NCI-H1092 (cell line): ENCODE measurements at regions not wholly inside any gene's neighbourhood (a gene's known extent, or its start where the extent isn't known, plus 50 kb on each side); places are given as distances from the start of the nearest gene placed in this dataset.
"Not testable (repeated sequence)": the region's sequence is repeated elsewhere in the genome, so short reads cannot be mapped to it uniquely, and the experiment has no call there.

ENCODE experiments used
- DNase-seq: peaks from one replicate; lab custom pipeline; 2025; lab: John Stamatoyannopoulos, UW

DNA sequence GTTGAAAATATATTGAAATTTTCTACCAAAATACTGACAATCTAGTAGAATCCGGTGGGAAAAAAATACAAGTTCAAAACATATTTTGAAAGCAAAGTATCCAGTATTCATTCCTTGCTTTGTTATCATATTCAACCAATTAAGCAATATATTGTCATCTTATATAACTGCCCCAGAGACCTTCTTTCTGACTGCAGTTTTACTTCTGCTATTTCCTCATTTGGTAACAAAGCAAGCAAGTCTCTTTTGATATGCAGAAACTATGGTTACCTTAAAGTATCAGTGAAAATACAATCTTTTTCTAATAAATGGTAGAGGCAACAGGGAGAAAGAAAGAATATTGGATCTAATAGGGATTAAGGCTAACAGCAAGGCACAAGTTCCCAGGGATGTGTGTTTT lies 663.7 kb upstream of the MEF2C start:
- no peak for DNase-seq

GRCh38 chr5:89545626-89546025 lies 662.6 kb upstream of the MEF2C start:
- DNase-seq: no peak

DNA sequence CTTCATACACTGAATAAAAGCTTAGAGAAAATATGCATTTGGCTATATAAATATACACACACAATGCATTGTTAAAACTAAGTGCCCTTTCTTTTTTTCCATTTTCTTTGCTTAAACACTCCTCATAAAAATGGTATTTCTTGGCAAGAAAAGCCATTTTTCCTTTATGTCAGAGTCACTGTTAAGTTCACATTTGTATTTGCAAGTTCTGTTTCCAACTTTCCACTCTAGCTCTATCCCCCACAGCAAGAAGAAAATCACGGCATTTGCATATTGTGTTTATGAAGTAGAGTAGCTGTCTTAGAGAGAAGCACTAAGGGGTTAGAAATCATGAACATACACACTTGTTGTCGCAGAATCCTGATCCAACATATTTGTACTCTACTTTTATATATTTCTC lies 662.1 kb upstream of the MEF2C start:
- DNase-seq: no peak

DNA sequence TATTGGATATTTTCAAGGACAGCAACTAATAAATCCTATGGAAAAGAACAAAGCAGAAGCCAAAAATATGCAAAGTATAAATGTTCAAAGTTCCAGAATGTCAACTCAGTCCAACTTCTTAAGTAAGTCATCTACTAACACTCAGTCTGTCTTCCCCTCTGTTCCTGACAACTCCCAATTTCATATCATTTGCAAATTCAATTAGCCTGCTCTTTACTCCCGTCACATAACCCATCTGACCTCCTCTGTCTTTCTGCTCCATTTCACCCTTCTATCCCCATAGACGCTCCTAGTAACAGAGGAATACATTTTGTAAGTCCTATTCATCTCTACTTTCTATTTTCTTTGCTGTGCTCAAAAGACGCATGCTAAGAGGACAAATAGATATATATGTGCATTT lies 659.8 kb upstream of the MEF2C start:
- DNase-seq: no peak

DNA sequence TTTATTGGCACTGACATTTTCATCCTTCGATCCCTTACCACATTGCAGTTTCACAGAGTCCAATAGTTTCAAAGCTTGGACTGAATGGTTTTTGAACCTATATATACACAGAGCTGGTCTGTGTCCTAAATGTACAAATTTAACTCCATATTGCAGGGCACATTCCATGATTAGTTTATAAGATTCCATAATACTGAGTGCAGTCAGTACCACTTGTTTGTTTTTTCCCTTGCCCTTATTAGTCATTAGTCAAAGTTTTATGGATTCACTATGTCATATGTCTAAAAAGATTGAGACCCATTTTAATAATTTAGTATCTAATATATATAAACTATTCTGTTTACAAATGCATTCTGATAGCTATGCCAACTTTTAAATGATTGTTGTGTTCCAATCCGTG lies 654.8 kb upstream of the MEF2C start:
- no peak for DNase-seq

- DNase-seq: no peak
These were observed 653.0 kb upstream of the MEF2C start for GRCh38 chr5:89536020-89536419.

DNA sequence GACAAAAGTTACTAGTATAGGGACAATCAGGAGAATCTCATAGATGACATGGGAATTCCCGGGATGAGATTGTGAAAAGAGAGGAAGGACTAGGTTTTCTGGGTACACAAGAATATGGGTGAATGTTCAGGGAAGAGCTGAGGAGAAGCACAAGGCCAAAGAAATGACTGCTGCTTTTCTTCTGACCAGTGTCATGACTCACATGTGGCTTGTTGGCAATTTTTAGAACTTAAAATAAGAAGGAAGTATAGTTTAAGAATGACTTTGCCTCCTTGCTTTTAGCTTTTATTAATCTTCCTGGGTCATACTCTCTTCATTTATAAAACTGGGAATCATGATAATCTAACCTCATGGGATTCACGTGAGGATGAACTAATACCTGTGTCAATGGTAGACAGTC lies 652.4 kb upstream of the MEF2C start:
- no peak for DNase-seq

- no peak for DNase-seq
These were observed 651.3 kb upstream of the MEF2C start for GRCh38 chr5:89534331-89534730.

DNA sequence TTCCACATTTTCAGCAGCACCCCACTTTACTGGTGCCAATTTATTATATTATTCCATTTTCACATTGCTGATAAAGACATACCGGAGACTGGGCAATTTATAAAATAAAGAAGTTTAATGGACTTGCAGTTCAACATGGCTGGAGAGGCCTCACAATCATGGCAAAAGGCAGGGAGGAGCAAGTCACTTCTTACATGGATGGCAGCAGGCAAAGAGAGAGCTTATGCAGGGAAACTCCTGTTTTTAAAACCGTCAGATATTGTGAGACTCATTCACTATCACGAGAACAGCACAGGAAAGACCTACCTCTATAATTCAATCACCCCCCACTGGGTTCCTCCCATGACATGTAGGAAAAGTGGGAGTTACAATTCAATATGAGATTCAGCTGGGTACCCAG lies 641.8 kb upstream of the MEF2C start:
- no peak for DNase-seq

GRCh38 chr5:89523867-89524266 lies 640.9 kb upstream of the MEF2C start:
- not testable (repeated sequence) for DNase-seq

DNA sequence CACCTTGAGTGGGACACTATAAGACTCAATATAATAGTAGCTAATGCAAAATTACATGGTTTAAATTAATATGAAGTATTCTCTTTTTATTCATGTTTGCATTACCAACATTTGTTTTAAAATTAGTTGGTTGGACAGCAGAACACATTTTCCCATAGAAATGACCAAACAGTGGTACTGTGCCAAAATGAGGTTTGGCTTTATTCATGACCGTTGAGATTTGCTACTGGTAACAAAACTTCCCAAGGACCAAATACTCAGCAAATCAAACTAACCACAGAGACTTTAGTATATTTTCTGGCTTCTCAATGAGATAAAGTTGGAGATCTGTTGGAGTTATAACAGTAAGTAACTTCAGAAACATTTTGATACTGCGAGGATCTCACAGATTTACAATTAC lies 637.8 kb upstream of the MEF2C start:
- no peak for DNase-seq

DNA sequence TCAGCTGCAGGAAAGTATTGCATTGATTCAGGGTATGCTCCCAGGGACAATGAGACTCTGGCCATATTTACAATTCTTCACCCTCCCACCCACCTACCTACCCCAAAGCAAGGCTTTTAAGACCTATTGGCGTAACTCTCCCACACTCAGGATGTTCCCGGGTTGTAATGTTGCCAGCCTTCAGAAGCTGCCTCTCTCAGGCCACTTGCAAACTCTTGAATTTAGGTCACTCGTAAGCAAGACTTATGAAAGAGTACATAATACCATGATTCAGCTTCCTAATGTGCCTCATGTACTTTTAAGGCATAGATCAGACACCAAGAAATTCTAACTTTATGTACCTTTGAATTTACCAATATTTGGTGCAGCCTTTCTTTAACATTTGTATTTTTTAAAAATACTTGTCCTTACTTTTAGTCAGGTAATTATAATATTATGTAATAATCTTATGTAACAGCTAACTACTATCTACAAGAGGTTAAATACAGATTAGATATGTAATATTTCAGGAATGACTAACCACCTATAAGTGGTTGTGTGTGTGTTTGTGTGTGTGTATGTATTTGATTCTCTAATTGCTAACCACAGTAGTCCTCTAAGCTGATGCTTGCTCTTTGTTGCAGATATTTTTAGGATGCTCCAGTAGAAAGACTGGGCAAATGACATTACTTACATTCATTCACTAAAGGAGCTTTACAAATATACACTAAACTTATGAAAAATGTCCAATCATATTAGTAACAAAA lies 630.5 kb upstream of the MEF2C start:
- no peak for DNase-seq

DNA sequence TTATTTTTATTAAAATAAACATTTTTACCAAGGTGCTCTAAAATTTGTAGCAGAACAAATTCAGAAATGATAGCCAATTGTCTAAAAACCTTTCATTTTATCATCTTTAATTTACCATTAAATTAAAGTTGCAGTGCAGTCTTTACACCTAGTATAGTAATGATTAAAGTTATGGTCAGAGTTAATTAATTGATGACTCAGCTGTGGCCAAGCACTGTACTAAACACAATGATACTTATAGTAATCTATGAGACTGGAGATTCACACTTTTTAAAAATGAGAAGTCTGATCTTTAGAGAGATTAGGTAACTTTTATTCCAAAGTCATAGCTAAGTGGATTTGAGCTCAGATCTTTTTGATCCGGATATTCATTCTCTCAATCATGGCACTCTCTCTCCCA lies 621.1 kb upstream of the MEF2C start:
- no peak for DNase-seq

- DNase-seq: no peak
These were observed 616.8 kb upstream of the MEF2C start for GRCh38 chr5:89499787-89500186.

GRCh38 chr5:89498699-89499098 lies 615.7 kb upstream of the MEF2C start:
- no peak for DNase-seq

- no peak for DNase-seq
These were observed 610.4 kb upstream of the MEF2C start for GRCh38 chr5:89493414-89493813.

DNA sequence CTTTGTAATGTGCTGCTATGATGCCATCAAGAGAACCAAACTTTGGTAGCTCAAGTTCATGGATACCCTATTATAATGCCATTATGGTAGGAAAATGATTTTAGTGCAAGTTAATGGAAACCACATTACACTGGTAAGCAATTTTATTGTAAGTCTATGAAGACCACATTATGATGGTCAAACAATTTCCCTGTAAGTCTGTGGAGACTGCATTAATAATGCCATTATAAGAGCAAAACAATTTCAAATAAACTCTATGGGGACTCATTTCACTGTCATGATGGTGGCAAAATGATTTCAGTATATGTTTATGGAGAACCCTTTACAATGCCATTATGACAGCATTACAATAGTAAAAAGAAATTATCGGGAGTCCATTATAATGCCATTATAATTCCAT lies 602.0 kb upstream of the MEF2C start:
- DNase-seq: no peak

DNA sequence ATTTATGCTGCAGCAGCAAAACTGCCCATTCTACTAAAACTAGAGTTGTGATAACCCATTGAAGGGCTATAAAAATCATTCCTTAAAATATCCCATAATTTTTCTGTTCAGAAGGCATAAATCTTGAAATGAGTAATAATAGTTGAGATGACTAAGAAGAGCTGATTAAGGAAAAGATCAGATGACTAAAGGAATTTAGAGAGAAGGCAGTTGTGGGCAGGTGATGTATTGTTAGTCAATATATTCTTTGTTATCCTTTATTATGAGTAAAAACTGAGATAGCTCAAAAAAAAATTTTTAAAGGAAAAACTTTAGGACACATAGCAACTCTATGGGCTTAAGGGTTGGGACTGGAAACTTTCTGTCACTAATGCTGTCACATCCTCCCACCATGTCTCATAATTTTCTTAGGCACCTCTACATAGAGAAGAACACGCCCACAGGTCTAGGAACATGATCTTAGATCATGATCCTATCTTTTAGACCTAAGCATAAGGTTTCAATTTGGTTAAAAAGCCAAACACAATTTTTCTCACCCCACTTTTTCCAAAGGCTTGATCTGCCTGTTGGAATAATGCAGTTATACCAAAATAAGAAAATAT lies 597.5 kb upstream of the MEF2C start:
- no peak for DNase-seq

GRCh38 chr5:89478851-89479250 lies 595.9 kb upstream of the MEF2C start:
- DNase-seq: no peak

DNA sequence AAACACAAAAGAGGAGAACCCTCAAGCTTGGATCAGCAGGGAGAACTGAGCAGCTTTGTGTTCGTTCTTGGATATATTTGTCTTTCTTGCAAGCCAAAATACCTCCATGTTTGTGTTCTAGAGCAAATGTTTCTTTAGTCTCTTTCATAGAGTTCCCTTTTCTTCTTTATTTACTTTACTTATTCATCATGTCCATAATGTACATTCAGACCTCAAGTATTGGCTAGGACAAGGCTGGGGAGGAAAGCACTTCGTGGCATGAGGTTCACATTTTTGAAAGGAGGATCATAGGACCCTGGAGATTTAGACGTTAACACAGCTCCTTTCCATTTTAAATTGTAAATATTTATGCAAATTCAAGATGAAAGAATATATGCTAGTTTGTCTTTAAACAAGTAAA lies 590.2 kb upstream of the MEF2C start:
- no peak for DNase-seq

- no peak for DNase-seq
These were observed 588.6 kb upstream of the MEF2C start for GRCh38 chr5:89471541-89471940.

GRCh38 chr5:89471115-89471514 lies 588.1 kb upstream of the MEF2C start:
- DNase-seq: no peak

DNA sequence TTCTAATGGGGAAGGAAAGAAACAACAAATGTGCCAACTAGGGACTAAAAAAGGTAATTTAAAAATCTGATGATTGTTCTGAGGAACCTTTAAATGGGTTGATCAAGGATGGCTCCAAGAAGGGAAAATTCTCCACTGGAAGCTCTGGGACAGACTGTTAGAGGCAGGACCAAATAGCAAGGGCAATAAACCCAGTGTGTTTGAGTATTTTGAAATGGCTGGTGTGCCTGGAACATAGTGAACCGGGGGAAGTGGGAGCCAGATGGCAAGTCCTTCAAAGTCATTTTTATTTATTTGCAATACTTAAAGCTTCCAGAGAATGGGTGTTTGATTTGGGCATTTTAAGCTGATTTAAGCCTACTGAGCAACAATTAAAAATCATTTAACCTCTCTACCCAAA lies 587.7 kb upstream of the MEF2C start:
- no peak for DNase-seq

DNA sequence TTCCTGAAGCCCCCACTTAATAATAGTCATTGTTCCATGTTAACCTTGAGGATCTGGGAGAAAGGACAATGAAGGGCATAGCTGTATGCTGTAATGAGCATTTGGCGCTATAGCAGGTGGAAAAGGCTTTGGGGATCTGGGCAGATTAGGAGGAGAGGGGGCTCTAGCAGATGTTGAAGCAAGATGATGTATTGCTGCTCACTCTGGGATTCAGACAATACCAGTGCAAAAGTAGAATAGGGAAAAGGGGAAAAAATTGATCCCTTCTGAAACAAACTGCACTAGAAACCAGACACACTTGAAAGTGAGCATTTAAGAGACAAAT lies 575.3 kb upstream of the MEF2C start:
- no peak for DNase-seq
